ENCODE measurements at regions not wholly inside any gene's neighbourhood (a gene's known extent, or its start where the extent isn't known, plus 50 kb on each side); places are given as distances from the start of the nearest gene placed in this dataset.

GRCh38 chr16:58859958-58860669 lies 126.0 kb upstream of the GOT2 start (continued):
- TF ChIP-seq, protein P1, sequence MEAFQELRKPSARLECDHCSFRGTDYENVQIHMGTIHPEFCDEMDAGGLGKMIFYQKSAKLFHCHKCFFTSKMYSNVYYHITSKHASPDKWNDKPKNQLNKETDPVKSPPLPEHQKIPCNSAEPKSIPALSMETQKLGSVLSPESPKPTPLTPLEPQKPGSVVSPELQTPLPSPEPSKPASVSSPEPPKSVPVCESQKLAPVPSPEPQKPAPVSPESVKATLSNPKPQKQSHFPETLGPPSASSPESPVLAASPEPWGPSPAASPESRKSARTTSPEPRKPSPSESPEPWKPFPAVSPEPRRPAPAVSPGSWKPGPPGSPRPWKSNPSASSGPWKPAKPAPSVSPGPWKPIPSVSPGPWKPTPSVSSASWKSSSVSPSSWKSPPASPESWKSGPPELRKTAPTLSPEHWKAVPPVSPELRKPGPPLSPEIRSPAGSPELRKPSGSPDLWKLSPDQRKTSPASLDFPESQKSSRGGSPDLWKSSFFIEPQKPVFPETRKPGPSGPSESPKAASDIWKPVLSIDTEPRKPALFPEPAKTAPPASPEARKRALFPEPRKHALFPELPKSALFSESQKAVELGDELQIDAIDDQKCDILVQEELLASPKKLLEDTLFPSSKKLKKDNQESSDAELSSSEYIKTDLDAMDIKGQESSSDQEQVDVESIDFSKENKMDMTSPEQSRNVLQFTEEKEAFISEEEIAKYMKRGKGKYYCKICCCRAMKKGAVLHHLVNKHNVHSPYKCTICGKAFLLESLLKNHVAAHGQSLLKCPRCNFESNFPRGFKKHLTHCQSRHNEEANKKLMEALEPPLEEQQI (IDR thresholded peaks at IDR 0.05) = peak; percentile 81; the same call in 1 of the 2 replicates
- TF ChIP-seq NBN (IDR thresholded peaks at IDR 0.05; ENCODE audit: low read depth) = 0 out of 2 replicates have a peak, but pooled peaks have one; percentile 50
- TF ChIP-seq EP300 (IDR thresholded peaks at IDR 0.05; ENCODE audit: low read length) = peak; percentile 94
- peak; percentile 49; the same call in 1 of the 2 replicates for TF ChIP-seq MYC (IDR thresholded peaks at IDR 0.05; ENCODE audit: low read depth, low read length)
- TF ChIP-seq MYC (CRISPR knock-in tag; IDR thresholded peaks at IDR 0.05; ENCODE audit: borderline replicate concordance, low read depth) = no peak
- peak; percentile 51 for TF ChIP-seq BCOR (IDR thresholded peaks at IDR 0.05)
- no peak for TF ChIP-seq NR2C1 (IDR thresholded peaks at IDR 0.05)
- no peak for TF ChIP-seq NR2C1 (tag; IDR thresholded peaks at IDR 0.05)
- peak; percentile 61; the same call in 1 of the 2 replicates for TF ChIP-seq CBX5 (IDR thresholded peaks at IDR 0.05; ENCODE audit: borderline replicate concordance, low read depth)
- TF ChIP-seq ZNF551 (CRISPR knock-in tag; IDR thresholded peaks at IDR 0.05) = no peak
- TF ChIP-seq, protein P2, sequence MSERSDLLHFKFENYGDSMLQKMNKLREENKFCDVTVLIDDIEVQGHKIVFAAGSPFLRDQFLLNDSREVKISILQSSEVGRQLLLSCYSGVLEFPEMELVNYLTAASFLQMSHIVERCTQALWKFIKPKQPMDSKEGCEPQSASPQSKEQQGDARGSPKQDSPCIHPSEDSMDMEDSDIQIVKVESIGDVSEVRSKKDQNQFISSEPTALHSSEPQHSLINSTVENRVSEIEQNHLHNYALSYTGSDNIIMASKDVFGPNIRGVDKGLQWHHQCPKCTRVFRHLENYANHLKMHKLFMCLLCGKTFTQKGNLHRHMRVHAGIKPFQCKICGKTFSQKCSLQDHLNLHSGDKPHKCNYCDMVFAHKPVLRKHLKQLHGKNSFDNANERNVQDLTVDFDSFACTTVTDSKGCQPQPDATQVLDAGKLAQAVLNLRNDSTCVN (CRISPR knock-in tag; IDR thresholded peaks at IDR 0.05) = no peak
